ENCODE measurements at regions not wholly inside any gene's neighbourhood (a gene's known extent, or its start where the extent isn't known, plus 50 kb on each side); places are given as distances from the start of the nearest gene placed in this dataset.

DNA sequence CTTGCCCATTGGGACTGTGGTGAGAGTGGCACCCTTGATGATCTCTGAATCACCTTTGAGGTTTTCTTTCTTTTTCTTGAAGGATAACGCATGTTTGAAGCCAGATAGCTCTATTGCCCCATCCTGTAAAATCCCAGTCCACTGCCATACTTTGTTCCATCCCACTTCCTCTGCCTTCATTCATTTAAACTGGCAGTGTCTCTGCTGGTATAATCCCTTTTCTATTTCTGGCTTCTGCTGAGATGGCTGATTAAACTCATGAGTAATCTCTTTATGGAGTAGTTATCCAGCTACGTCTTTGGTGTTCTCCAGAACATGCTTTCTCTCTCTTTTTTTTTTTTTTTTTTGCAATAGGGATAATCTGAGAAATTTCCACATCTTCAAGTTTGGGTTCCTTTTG is 656.5 kb upstream of the SALL1 start:
- TF ChIP-seq, protein P1, sequence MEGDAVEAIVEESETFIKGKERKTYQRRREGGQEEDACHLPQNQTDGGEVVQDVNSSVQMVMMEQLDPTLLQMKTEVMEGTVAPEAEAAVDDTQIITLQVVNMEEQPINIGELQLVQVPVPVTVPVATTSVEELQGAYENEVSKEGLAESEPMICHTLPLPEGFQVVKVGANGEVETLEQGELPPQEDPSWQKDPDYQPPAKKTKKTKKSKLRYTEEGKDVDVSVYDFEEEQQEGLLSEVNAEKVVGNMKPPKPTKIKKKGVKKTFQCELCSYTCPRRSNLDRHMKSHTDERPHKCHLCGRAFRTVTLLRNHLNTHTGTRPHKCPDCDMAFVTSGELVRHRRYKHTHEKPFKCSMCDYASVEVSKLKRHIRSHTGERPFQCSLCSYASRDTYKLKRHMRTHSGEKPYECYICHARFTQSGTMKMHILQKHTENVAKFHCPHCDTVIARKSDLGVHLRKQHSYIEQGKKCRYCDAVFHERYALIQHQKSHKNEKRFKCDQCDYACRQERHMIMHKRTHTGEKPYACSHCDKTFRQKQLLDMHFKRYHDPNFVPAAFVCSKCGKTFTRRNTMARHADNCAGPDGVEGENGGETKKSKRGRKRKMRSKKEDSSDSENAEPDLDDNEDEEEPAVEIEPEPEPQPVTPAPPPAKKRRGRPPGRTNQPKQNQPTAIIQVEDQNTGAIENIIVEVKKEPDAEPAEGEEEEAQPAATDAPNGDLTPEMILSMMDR (IDR thresholded peaks at IDR 0.05): no peak
- TF ChIP-seq POLR2AphosphoS5 (IDR thresholded peaks at IDR 0.05; ENCODE audit: insufficient read depth in 1 of 2, low read depth in 1 of 2) (no peak), POLR2A (IDR thresholded peaks at IDR 0.05) (no peak)

Data from vagina (tissue), 2 donors.